Body of pancreas (tissue), 4 donors: ENCODE measurements at regions not wholly inside any gene's neighbourhood (a gene's known extent, or its start where the extent isn't known, plus 50 kb on each side); places are given as distances from the start of the nearest gene placed in this dataset.

Source experiments
- POLR2A ChIP-seq, 3 donors: fragments of 450-650 bp; IDR thresholded peaks; one replicate each; pipeline ENCODE4 v1.6.1; 2016; ENCODE audit warnings: antibody characterized with exemption in 3 of 3, mild to moderate bottlenecking in 2 of 3
- TF ChIP-seq, protein P1 (sequence below), 7 experiments: fragments of 450-650 bp in 4 of 7; fragments of 200-600 bp in 3 of 7; sonication (generic) in 3 of 7; IDR thresholded peaks; one replicate each; pipeline ENCODE4 v1.5.1; 2016 to 2019; ENCODE audit warnings: antibody characterized with exemption in 7 of 7

GRCh38 chr5:135269199-135269598, 129.8 kb downstream of the MACROH2A1 start:
- TF ChIP-seq, protein P1, sequence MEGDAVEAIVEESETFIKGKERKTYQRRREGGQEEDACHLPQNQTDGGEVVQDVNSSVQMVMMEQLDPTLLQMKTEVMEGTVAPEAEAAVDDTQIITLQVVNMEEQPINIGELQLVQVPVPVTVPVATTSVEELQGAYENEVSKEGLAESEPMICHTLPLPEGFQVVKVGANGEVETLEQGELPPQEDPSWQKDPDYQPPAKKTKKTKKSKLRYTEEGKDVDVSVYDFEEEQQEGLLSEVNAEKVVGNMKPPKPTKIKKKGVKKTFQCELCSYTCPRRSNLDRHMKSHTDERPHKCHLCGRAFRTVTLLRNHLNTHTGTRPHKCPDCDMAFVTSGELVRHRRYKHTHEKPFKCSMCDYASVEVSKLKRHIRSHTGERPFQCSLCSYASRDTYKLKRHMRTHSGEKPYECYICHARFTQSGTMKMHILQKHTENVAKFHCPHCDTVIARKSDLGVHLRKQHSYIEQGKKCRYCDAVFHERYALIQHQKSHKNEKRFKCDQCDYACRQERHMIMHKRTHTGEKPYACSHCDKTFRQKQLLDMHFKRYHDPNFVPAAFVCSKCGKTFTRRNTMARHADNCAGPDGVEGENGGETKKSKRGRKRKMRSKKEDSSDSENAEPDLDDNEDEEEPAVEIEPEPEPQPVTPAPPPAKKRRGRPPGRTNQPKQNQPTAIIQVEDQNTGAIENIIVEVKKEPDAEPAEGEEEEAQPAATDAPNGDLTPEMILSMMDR (IDR thresholded peaks at IDR 0.05), result no peak
- TF ChIP-seq POLR2A (IDR thresholded peaks at IDR 0.05), result no peak
